Stimulated activated CD4-positive, alpha-beta T cell treated with anti-CD3 and anti-CD28 coated beads, Interleukin-12 subunit alpha, Interleukin-12 subunit beta, amount 100 ng/mL, for 24 hours (primary cell): ENCODE measurements at regions not wholly inside any gene's neighbourhood (a gene's known extent, or its start where the extent isn't known, plus 50 kb on each side); places are given as distances from the start of the nearest gene placed in this dataset.

Experiments used
- DNase-seq, 2 experiments: peaks; one replicate each; pipeline ENCODE4 v3.0.0-alpha.2; 2020; ENCODE audit warnings: low read depth in 2 of 2

DNA sequence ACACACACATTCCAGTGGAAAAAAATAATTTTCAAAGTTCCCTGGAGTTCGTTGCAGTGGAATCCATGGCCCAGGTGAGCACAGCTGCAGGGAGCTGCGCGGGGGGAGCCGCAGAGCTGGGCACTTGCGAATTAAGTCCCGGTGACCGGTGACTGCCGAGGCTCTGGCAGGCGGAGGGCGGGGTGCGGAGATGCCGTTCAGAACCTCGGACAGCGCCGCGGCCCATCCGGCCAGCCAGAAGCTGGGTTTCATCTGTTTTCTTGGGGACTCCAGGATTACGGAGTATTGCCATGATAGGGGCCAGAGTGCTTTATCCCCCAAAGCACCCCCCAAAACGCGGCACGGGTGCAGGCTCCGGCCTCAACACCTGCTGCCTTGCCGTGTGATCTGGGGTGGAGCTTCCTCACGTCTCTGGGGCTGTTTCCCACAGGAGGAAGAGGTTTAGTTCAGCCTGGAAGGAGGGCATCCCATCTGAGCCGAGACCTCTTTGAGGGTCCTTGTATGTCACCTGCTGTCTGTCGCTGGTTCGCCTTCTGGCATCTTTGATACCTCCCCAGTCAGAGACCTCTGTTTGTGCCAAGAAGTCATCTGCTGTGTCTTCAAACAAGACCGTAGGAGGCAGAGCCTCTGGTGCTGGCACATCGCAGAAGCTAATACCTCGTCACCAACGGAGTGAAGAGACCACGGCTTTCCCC lies 99.4 kb downstream of the YTHDF1 start:
- DNase-seq = no peak

- DNase-seq = no peak
These were observed 100.1 kb downstream of the YTHDF1 start for GRCh38 chr20:63115651-63116411.

DNA sequence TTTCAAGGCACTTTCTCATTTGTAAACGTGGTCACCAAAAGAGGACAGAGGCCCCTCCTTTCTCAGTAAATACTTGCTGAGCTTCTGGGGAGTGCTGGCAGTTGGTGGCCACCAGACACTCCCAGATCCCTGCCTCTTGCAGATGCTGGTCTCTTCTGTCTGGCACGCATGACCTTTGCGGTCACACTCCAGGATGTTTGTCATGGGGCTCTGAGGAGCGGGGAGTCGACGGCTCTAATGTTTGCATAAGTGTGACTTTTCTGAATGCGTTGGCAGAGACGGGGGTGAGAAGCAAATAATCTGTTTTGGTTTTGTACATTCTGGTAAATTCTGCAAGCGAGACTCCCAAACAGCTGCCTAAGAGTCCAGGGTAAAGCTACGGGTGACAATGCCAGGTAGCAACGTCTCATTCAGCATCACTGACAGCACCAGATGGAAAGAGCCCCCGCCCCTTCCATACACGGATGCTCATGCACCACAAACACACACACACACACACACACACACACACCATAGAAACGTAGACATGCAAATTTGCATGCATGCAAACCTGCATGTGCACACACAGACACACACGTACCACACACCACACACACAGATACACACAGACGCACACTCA lies 101.1 kb downstream of the YTHDF1 start:
- no peak for DNase-seq

DNA sequence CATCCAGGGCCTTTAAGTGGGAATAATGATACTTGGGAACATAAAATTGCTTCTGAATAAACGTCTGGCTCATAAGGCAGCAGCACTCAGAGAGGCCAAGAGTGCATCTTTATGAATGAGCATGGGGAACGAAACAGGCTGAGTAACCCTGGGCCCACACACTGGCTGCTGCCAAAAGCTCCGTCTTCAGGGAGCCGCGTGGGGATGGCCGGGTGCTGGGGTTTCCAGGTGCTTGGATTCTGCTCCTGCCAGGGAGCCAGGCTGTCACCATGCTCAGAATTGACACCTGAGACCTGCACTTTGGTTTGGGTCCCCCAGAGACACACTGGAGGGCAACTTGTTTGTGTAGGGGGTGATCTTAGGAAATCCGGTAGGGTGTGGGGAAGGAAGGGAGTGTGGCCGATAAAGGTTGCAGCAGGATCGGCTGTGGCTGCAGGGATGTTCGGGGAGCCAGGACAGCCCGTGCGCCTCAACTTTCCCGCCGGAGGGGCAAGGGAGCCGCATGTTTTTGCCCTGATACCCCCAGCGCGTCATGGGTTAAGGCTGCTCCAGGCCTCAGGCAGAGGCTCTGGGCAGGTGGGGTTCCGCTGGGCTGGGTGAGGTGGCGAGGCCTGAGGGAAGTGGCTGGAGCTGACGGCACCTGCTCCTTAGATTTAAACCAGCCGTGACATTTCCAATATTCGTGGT lies 101.8 kb downstream of the YTHDF1 start:
- no peak for DNase-seq

- no peak for DNase-seq
These were observed 103.3 kb downstream of the YTHDF1 start for GRCh38 chr20:63112491-63113219.

GRCh38 chr20:63108247-63108646 lies 101.5 kb upstream of the BHLHE23 start:
- no peak for DNase-seq

DNA sequence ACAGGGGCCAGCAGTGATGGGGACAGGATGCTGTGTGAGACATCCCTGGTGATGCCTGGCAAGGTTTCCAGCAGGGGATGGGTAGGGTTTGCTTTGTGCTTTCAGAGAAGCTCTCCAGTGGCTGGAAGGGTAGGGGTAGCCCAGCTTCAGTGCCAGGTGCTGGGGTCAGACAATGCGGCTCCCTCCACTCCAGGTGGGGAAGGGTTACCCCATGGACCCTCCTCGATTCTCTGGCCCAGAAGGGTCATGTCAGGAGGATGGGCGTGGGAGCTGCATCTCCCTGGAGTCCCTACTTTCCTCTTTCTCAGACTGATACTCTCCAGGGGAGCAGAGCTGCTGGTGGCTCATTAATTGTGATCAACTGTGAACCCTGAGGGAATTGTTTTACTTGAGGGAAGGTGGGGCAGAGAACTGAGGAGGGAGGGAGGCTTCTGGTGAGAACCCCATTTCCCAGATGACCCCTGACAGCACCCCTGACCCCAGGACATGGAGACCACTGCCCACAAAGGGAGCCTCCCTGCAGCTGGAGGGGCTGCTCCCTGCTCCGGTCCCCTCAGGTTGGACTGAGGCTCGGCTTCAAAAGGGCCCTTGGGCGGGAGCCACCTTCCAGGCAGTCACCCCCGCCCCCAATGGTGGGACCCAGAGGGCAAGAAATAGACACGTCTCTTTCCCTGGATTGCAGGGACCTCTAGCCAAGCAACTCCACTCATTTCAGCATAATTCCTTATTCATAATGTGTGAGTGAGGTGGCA lies 100.9 kb upstream of the BHLHE23 start:
- no peak for DNase-seq

DNA sequence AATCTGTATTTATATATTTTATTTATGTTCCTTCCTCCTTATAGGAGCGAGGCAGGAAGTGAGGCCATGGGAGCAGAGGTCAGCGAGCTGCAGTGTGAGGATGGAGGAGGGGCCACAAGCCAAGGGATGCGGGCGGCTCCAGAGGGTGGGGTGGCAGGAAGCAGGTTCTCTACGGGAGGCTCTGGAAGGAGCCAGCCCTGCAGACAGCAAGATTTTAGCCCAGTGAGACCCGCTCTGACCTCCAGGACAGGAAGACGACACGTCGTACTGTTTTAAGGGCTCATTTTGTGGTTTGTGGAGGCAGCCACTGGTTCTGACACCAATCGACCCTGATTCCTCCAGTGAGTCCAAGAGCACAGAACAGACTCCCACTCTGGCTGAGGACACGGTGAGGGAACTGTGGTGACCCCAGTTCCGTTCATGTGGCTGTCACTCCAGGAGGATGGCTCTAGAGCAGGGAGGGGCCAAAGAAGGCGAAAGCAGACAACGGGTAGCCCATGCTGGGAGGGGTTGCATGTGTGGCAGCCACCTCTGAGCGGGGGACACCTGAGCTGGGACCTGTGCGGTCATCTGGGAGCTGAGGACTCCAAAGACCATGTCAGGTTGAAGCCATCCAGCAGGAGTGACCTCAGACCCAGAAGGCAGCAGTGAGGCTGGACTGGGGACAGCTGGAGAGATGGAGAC lies 100.1 kb upstream of the BHLHE23 start:
- DNase-seq = no peak

- no peak for DNase-seq
These were observed 99.5 kb upstream of the BHLHE23 start for GRCh38 chr20:63106108-63106764.

GRCh38 chr20:63105211-63106107 lies 98.7 kb upstream of the BHLHE23 start:
- no peak for DNase-seq

- DNase-seq = no peak
These were observed 97.8 kb upstream of the BHLHE23 start for GRCh38 chr20:63104312-63105181.

DNA sequence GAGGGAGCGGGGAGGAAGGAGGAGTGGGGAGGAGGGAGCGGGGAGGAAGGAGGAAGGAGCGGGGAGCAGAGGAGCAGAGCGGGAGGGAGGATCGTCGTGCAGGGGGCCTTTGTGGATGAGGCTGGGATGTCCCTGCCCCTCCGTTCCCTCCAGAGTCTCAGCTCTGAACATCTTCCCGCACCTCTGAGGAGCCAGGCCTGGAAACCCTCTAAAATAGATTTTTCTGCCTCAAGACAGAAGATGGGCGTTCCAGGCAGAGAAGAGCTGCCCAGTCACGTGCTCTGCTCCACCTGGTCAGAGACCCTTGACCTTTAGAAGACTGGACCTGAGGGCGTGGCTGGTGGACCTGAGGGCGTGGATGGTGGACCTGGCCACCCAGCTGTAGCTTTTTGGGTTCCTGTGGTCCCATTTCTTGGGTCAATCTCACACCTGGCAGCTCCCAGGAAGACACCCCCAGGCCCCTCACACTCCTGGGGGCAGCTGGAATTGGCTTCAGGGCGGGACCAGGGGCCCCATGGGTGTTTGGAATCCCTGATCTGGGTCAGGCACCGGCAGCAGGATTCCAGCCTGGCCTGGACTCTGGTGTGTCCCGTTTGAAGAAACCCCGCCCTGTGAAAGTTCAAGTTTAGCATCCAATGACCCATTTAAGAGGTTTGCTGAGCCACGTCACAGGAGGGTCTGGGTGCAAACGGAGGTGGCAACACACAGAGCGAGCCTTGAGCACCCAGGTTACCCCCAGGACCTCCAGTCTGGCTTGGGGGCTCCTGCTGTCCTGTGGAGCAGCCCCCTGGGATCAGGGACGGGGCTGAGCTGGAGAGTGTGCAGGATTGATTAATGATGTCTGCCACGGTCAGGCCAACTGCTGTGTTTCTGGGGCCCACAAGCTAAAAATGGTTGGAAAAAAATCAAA lies 96.9 kb upstream of the BHLHE23 start:
- DNase-seq = no peak

DNA sequence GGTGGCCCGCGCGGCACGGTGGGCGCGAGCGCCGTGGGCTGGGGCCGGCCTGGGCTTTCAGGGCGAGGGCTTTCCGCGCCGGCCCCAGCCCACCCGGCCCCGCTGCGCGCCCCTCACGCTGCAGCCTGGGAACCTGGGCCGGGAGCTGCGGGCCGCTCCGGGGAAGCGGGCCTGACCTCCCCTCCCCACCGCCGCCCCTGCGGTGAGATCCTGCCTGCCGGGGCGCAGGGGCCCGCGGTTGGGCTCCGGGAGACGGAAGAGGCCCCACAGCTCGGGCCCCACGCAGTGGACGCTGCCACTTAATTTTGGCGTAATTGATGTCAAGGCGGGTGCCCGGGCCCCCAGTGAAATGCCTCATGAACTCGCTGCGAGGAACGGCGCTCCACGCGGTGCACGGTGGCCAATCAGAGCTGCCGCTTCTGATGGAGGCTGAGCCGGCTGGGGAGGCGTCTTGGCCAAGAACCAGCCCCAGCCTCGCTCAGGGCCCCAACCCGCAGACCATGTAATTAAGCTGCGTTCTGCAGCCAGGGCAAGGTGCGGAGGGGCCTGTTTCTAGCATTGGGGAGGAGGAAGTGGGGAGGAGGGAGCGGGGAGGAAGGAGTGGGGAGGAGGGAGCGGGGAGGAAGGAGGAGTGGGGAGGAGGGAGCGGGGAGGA lies 96.1 kb upstream of the BHLHE23 start:
- DNase-seq = peak; percentile 25 to 54

DNA sequence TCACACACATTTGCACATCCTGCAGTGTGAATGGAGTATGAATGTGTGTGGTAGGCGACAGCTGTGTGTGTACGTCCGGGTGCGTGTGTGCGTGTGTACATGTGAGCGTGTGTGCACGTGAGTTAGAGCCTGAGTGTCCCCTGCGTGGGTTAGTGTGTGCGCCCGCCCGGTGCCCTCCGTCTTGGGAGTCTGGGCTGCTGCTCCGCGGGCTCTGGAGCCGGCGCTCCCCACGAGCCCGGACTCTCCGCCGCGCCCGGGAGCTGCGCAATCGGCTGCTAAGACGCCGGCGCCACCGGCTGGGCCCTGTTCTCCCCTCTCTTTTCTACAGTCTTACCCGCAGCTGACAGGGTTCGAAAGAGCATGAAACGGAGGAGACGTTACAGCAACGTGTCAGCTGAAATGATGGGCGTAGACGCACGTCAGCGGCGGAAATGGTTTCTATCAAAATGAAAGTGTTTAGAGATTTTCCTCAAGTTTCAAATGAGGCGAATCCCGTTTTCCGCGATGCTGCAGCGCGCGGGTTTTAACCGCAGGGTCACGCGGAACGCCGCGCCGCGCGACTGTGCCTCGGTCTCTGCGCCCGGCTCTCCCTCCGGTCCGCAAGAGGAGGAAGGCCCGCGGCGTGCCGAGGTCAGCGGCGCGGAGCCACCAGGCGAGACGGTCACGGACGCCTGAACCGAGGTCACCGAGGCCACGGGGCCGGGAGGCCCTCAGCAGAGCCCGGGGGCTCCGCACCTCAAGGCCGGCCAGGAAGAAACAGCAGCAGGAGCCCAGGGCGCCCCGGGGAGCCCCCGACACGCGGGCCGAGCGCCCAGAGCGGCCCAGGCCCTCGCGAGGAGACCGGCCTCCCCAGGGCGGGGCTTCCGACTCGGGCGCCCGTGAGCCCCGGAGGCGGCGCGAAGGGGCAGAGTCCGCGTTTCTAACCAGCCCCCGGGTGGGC lies 95.3 kb upstream of the BHLHE23 start:
- peak; percentile 33 to 54 for DNase-seq
